Stomach (tissue), 8 donors: ENCODE measurements at regions not wholly inside any gene's neighbourhood (a gene's known extent, or its start where the extent isn't known, plus 50 kb on each side); places are given as distances from the start of the nearest gene placed in this dataset.
A peak's percentile ranks its signal among the peaks of the same experiment; 100 is the strongest.

Experiments
- DNase-seq, 2 donors: peaks; one replicate each; pipeline versions ENCODE4 v3.0.0 to v3.0.0-alpha.2; 2013 to 2019
- H3K27ac ChIP-seq, 5 donors: fragments of 200-600 bp in 4 of 5; sonication (generic) in 4 of 5; one replicate each; pipeline ENCODE4 v1.5.1; 2013 to 2019; ENCODE audit warnings: mild to moderate bottlenecking in 1 of 5, moderate library complexity in 1 of 5
- H3K27me3 ChIP-seq, 3 donors: fragments of 200-600 bp; sonication (generic); one replicate each; pipeline ENCODE4 v1.5.1; 2017 to 2019; ENCODE audit warnings: mixed run types in 1 of 3
- H3K36me3 ChIP-seq, 4 donors: fragments of 200-600 bp; sonication (generic); 1 replicate in 3 of 4; 2 replicates in 1 of 4; pipeline ENCODE4 v1.5.1; 2016 to 2019
- H3K4me1 ChIP-seq, 4 donors: fragments of 200-600 bp; sonication (generic); one replicate each; pipeline ENCODE4 v1.5.1; 2016 to 2019
- H3K4me3 ChIP-seq, 4 donors: fragments of 200-600 bp; sonication (generic) in 3 of 4; one replicate each; pipeline ENCODE4 v1.5.1; 2016 to 2019; ENCODE audit warnings: mild to moderate bottlenecking in 1 of 4
- H3K9me3 ChIP-seq, 4 donors: fragments of 200-600 bp; sonication (generic); one replicate each; pipeline ENCODE4 v1.5.1; 2016 to 2019
- CTCF ChIP-seq, 7 experiments: fragments of 450-650 bp in 4 of 7; fragments of 200-600 bp in 3 of 7; sonication (generic) in 3 of 7; IDR thresholded peaks; one replicate each; pipeline ENCODE4 v1.5.1; 2016 to 2019; ENCODE audit warnings: antibody characterized with exemption in 7 of 7, control low read depth in 2 of 7, mild to moderate bottlenecking in 1 of 7
- EP300 ChIP-seq: sonication (generic); formaldehyde crosslinking; IDR thresholded peaks from one replicate; pipeline ENCODE4 v1.6.1; 2017; ENCODE audit warnings: antibody characterized with exemption
- POLR2A ChIP-seq, 4 donors: fragments of 450-650 bp; IDR thresholded peaks; one replicate each; pipeline ENCODE4 v1.6.1; 2016; ENCODE audit warnings: antibody characterized with exemption in 4 of 4, control low read depth in 2 of 4, mild to moderate bottlenecking in 1 of 4, moderate library complexity in 1 of 4
- POLR2AphosphoS5 ChIP-seq, 3 donors: sonication (generic); formaldehyde crosslinking; IDR thresholded peaks; one replicate each; pipeline ENCODE4 v1.6.1; 2016; ENCODE audit warnings: antibody characterized with exemption in 3 of 3
- WGBS, 5 donors: extraction: QIAGEN DNeasy Blood & Tissue Kit in 3 of 5; methylation state at CpG; one replicate each; pipeline versions ENCODE4 v1.1.5 to v1.1.7; 2013 to 2018; 5-methylcytosine and 5-hydroxymethylcytosine counted together
- intact Hi-C: fragments of 100-400 bp; cut with DNase I; formaldehyde crosslinking; loops from one replicate; pipeline ENCODE4 v1.15.1; 2023; ENCODE audit warnings: low total_unique reads
- donor health status: healthy with polysubstance abuse.
- donor health status: Bipolar disorder and iron deficiency.
- donor health status: healthy.

DNA sequence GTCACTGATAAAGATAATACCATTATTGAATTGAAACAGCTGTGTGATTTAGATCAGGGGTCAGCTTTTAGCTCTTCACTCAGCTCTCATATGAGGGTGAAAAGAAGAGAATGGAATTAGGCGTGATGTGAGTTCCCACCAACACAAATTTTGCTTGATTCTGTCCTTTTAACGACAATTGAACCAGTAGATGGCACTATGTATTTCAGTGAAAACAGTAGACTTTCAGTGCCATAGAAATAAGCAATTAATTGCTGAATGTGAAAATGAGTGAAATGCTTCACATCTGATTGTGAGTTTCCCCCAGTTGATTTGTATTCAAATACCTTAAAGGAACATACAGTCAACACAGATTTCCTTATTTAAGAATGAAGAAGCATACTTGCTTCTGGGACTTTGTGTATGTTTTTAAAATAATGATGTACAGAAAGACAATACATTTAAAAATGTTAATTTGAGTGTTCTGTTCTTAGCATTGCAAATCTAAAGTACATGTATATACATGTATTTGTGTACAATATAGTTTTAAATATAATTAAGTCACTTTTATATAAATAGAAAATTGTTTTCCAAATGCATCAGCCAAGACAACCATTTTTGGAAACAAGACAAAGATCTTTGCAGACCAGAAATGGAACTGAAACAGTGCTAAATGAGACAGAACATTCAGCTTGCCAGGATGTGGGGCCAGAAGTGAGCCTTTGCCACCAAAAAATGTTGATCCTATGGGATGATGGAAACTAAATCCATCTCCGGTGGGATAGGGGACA, 178.8 kb downstream of the SNCA start:
- Histone ChIP-seq H3K9me3 (no peaks in the 10 kb centered on the region), H3K4me3 (no peak overlapping the region), H3K36me3 (no peaks in the 10 kb centered on the region), H3K27ac (no peak overlapping the region), H3K27me3 (no peaks in the 10 kb centered on the region), H3K4me1 (no peaks in the 10 kb centered on the region)
- intact Hi-C loops, result no loop called here
- TF ChIP-seq POLR2A (IDR thresholded peaks at IDR 0.05), result no peak
- TF ChIP-seq EP300, result no peak
- TF ChIP-seq POLR2AphosphoS5 (IDR thresholded peaks at IDR 0.05), result no peak
- TF ChIP-seq CTCF (IDR thresholded peaks at IDR 0.05), result no peak
- DNase-seq, result peak in 1 of 2 donors; percentile 41
- WGBS, 5 donors, result 40 to 45% (median 41%) methylated on average over 3 of the region's 3 CpGs

DNA sequence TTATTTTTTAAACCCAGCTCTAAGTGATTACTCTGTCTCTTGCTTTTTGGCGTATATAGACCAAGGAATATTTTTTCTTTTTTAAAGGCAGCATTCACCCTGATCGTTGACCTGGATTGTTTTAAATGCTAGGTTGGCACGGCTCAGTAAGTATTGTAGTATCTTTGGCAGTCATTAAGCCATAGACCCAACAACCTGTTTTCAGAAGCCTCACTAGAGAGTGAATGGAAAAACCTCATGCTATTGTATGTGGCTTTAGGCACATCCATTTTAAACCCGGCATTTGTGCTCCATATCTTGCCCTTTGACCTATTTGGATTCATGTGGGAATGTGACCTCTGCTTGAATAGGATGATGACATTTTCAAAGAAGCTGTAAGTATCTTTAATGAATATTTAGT, 183.9 kb downstream of the SNCA start:
- Histone ChIP-seq H3K4me1 (no peaks in the 10 kb centered on the region), H3K4me3 (no peak overlapping the region), H3K9me3 (no peaks in the 10 kb centered on the region), H3K27ac (no peak overlapping the region), H3K27me3 (no peaks in the 10 kb centered on the region), H3K36me3 (no peaks in the 10 kb centered on the region)
- no peak for DNase-seq
- intact Hi-C loops, result no loop called here
- WGBS, 5 donors, result 56 to 72% (median 66%) methylated on average over 4 of the region's 4 CpGs
- TF ChIP-seq EP300 (no peak), CTCF (IDR thresholded peaks at IDR 0.05) (no peak), POLR2AphosphoS5 (IDR thresholded peaks at IDR 0.05) (no peak), POLR2A (IDR thresholded peaks at IDR 0.05) (no peak)

DNA sequence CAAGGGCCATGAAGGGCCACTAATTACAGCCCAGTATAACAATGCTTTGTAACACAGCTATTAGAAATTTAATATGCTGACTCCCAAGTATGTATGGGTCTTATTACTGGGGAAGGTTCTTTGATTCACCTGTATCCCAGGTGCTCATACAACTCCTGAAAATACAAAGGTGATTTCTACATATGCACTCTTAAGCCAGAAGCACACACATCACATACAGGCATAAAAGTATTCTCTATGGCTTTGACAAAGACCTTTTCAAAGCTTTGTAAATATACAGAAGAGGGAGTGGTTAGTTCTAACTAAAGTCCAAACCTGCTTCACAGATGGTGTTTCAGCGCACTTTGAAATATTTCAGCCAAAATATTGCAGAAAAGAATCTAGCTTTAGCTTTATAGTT, 191.5 kb downstream of the SNCA start:
- no peaks in the 10 kb centered on the region for H3K36me3 ChIP-seq
- H3K27me3 ChIP-seq, result no peaks in the 10 kb centered on the region
- 33 to 68% (median 47%) methylated on average over 1 of the region's 1 CpG for WGBS, 5 donors
- DNase-seq, result peak in 1 of 2 donors; percentile 39
- TF ChIP-seq CTCF (IDR thresholded peaks at IDR 0.05), result no peak
- no peak for TF ChIP-seq POLR2A (IDR thresholded peaks at IDR 0.05)
- no peak for TF ChIP-seq POLR2AphosphoS5 (IDR thresholded peaks at IDR 0.05)
- no peak for TF ChIP-seq EP300
- intact Hi-C loops, result no loop called here
- H3K4me3 ChIP-seq, result no peak overlapping the region
- no peaks in the 10 kb centered on the region for H3K9me3 ChIP-seq
- no peak overlapping the region for H3K27ac ChIP-seq
- H3K4me1 ChIP-seq, result peaks cover 0 to 7% (median 3%) of the 10 kb centered on the region in 4 donors

DNA sequence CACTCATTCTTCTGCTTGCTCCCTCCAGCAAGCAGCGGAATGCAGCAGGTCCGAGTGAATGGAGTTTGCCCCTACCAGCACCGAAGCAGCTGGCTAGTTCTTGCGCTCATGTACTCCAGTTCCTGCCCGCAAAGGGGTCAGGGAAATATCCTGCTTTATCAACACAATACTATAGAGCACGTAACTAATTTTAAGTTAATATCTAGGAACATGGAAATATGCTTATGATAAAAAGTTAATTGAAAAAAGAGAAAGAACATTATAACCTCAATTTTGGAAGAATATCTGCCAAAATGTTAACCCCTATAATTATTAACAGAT, 195.6 kb downstream of the SNCA start:
- no peak overlapping the region for H3K4me3 ChIP-seq
- intact Hi-C loops, result no loop called here
- H3K36me3 ChIP-seq, result no peaks in the 10 kb centered on the region
- no peaks in the 10 kb centered on the region for H3K27me3 ChIP-seq
- no peaks in the 10 kb centered on the region for H3K9me3 ChIP-seq
- DNase-seq, result no peak
- WGBS, 5 donors, result 39 to 44% (median 43%) methylated on average over 6 of the region's 6 CpGs
- TF ChIP-seq POLR2A (IDR thresholded peaks at IDR 0.05) (no peak), EP300 (no peak), POLR2AphosphoS5 (IDR thresholded peaks at IDR 0.05) (no peak), CTCF (IDR thresholded peaks at IDR 0.05) (no peak)
- peaks cover 0 to 7% (median 3%) of the 10 kb centered on the region in 4 donors for H3K4me1 ChIP-seq
- H3K27ac ChIP-seq, result no peak overlapping the region
